T-helper 17 cell (primary cell): ENCODE measurements at regions not wholly inside any gene's neighbourhood (a gene's known extent, or its start where the extent isn't known, plus 50 kb on each side); places are given as distances from the start of the nearest gene placed in this dataset.
"Not testable (repeated sequence)": the region's sequence is repeated elsewhere in the genome, so short reads cannot be mapped to it uniquely, and the experiment has no call there.

Experiments used
- ATAC-seq: fragments of 150-1000 bp; cut with Tn5 transposase; 2 replicates; pipeline ENCODE4 v1.10.0; 2021; ENCODE audit warnings: mild to moderate bottlenecking, moderate library complexity
- DNase-seq, 3 donors: peaks; one replicate each; pipeline versions ENCODE4 v3.0.0 to v3.0.0-alpha.2; 2020 to 2021
- H3K9me3 ChIP-seq: one replicate; pipeline ENCODE4 v1.7.0; 2013; ENCODE audit warnings: low read length, mild to moderate bottlenecking; ENCODE audit not compliant: control insufficient read depth, poor library complexity, severe bottlenecking
- H3K27ac Mint-ChIP-seq: one replicate; pipeline ENCODE4 v1.8.0; 2022; ENCODE audit warnings: mild to moderate bottlenecking, moderate library complexity, mixed read lengths
- H3K27me3 Mint-ChIP-seq: one replicate; pipeline ENCODE4 v1.8.0; 2022; ENCODE audit warnings: mixed read lengths
- H3K36me3 Mint-ChIP-seq: one replicate; pipeline ENCODE4 v1.8.0; 2022; ENCODE audit warnings: low read depth, mixed read lengths
- H3K4me1 Mint-ChIP-seq: one replicate; pipeline ENCODE4 v1.8.0; 2022; ENCODE audit warnings: mild to moderate bottlenecking, mixed read lengths
- H3K4me3 Mint-ChIP-seq: one replicate; pipeline ENCODE4 v1.8.0; 2022; ENCODE audit warnings: mild to moderate bottlenecking, moderate library complexity, mixed read lengths

- no peaks in the 10 kb centered on the region for H3K9me3 ChIP-seq
- DNase-seq (no peak), ATAC-seq (no peak)
- H3K27ac Mint-ChIP-seq = peak overlapping the region; percentile 14
- peaks cover 9% of the 10 kb centered on the region for H3K4me1 Mint-ChIP-seq
- H3K4me3 Mint-ChIP-seq = no peak overlapping the region
- H3K27me3 Mint-ChIP-seq = no peaks in the 10 kb centered on the region
- H3K36me3 Mint-ChIP-seq = no peaks in the 10 kb centered on the region
Measured at GRCh38 chr14:98925354-98926040, 346.5 kb downstream of the BCL11B start.

DNA sequence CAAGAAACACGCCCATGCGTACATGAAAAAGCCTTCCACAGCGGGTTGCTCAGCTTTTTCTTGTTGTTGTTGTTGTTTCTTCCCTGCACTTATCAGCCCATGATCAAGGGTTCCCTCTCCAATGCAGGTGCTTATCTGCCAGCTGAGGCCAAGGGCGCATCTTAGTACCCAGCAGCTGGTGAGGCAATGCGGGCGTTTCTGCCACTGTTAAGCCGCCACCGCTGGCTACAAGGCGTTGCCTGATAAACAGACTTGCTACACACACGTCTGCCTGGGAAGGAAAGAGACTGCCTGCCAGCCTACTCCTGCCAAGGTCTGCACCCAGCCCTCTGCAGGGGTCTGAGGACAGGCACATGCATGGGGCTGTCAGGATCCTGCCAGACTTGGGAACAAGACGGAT is 345.9 kb downstream of the BCL11B start:
- H3K27me3 Mint-ChIP-seq = no peaks in the 10 kb centered on the region
- H3K4me1 Mint-ChIP-seq = peaks cover 15% of the 10 kb centered on the region
- peak overlapping the region; percentile 14 for H3K27ac Mint-ChIP-seq
- no peaks in the 10 kb centered on the region for H3K36me3 Mint-ChIP-seq
- no peak overlapping the region for H3K4me3 Mint-ChIP-seq
- DNase-seq = no peak
- peak; percentile 78 for ATAC-seq
- no peaks in the 10 kb centered on the region for H3K9me3 ChIP-seq

- ATAC-seq = no peak
- Mint-ChIP-seq H3K27ac (no peak overlapping the region), H3K4me3 (no peak overlapping the region), H3K27me3 (no peaks in the 10 kb centered on the region), H3K4me1 (peaks cover 20% of the 10 kb centered on the region), H3K36me3 (no peaks in the 10 kb centered on the region)
- no peak for DNase-seq
- no peaks in the 10 kb centered on the region for H3K9me3 ChIP-seq
Measured at GRCh38 chr14:98926801-98927200, 345.2 kb downstream of the BCL11B start.

GRCh38 chr14:98927986-98928385 is 344.0 kb downstream of the BCL11B start:
- H3K27me3 Mint-ChIP-seq = no peaks in the 10 kb centered on the region

GRCh38 chr14:98928418-98928817 is 343.6 kb downstream of the BCL11B start:
- H3K36me3 Mint-ChIP-seq = no peaks in the 10 kb centered on the region
- no peaks in the 10 kb centered on the region for H3K9me3 ChIP-seq
- ATAC-seq (no peak), DNase-seq (no peak)
- no peak overlapping the region for H3K4me3 Mint-ChIP-seq
- no peak overlapping the region for H3K27ac Mint-ChIP-seq
- no peaks in the 10 kb centered on the region for H3K27me3 Mint-ChIP-seq
- H3K4me1 Mint-ChIP-seq = peaks cover 34% of the 10 kb centered on the region

More at GRCh38 chr14:98927986-98928385, 344.0 kb downstream of the BCL11B start:
- Mint-ChIP-seq H3K4me1 (peaks cover 31% of the 10 kb centered on the region), H3K36me3 (no peaks in the 10 kb centered on the region), H3K27ac (no peak overlapping the region), H3K4me3 (no peak overlapping the region)
- ATAC-seq (no peak), DNase-seq (no peak)
- H3K9me3 ChIP-seq = no peaks in the 10 kb centered on the region

GRCh38 chr14:98931126-98931525 is 340.9 kb downstream of the BCL11B start:
- H3K27me3 Mint-ChIP-seq = no peaks in the 10 kb centered on the region

DNA sequence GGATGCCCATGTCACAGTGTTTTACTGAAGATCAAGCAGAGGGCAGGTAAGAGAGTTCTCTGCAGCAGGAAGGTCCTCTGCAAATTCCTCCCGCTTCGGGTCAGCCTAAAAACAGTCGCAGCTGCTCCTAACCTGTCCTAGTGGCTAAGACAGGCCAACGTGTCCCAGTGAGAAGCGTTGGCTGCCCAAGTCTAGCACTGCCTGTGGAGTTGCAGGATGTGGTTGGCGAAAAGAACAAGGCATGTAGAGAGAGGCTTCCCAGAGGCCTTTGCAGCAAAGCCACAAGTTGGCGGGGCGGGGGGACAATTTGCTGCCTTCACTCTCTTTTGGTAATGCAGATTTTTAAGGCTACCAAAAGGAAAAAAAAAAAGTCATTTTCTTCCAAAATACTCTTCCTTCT is 340.1 kb downstream of the BCL11B start:
- ATAC-seq = peak; percentile 98
- no peaks in the 10 kb centered on the region for H3K27me3 Mint-ChIP-seq
- peak overlapping the region; percentile 82 for H3K4me3 Mint-ChIP-seq
- peaks cover 44% of the 10 kb centered on the region for H3K4me1 Mint-ChIP-seq
- H3K9me3 ChIP-seq = no peaks in the 10 kb centered on the region
- peak; percentile 27 to 51 (median 40) for DNase-seq
- no peaks in the 10 kb centered on the region for H3K36me3 Mint-ChIP-seq
- peak overlapping the region; percentile 84 for H3K27ac Mint-ChIP-seq

More at GRCh38 chr14:98931126-98931525, 340.9 kb downstream of the BCL11B start:
- Mint-ChIP-seq H3K36me3 (no peaks in the 10 kb centered on the region), H3K4me1 (peaks cover 41% of the 10 kb centered on the region), H3K27ac (peak overlapping the region; percentile 84), H3K4me3 (no peak overlapping the region)
- H3K9me3 ChIP-seq = no peaks in the 10 kb centered on the region
- DNase-seq = no peak
- no peak for ATAC-seq

DNA sequence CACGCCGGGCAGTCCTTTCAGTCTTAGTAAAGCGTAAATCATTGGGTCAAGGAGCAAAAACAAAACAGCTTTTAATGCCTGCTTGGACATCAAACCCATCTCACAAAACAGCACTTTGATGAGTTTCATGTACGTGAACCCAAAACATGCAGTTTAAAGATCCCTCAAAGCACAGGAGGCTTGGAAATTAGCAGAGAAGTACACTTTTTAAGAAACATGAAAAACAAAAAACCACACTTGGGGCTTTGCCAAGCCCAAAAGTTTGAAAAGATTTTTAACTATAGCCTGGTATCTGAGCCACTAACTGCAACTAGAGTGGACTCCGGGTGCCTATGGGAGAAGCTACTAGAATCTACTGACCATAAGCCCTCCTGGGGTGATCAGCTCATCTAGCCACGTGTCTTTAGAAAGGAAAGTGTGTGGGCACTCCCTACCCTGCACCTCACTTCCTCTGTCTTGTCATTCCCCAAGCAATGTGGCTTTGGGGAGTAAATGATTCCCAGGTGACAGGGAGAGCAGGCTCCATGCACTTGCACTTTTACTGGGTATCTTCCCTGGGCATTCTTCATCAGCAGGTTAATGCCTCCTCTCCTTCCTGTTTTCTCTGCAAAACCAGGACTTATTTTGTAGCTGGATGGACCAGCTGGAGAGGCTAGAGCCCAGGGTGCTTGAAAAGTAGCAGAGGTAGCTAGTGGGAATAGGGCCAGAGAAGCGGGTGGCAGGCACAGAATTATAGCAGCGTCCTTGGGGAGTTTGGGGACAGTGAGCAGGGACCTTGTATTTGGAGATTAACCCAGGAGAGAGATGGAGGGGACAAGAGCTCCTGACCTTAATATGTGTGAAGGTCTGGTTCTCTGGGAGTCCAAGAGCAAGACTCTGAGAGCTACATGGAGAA is 339.3 kb downstream of the BCL11B start:
- peak; percentile 13 for ATAC-seq
- Mint-ChIP-seq H3K4me3 (peak overlapping the region; percentile 82), H3K36me3 (no peaks in the 10 kb centered on the region), H3K4me1 (peaks cover 42% of the 10 kb centered on the region), H3K27ac (peak overlapping the region; percentile 84), H3K27me3 (no peaks in the 10 kb centered on the region)
- H3K9me3 ChIP-seq = no peaks in the 10 kb centered on the region
- no peak for DNase-seq

DNA sequence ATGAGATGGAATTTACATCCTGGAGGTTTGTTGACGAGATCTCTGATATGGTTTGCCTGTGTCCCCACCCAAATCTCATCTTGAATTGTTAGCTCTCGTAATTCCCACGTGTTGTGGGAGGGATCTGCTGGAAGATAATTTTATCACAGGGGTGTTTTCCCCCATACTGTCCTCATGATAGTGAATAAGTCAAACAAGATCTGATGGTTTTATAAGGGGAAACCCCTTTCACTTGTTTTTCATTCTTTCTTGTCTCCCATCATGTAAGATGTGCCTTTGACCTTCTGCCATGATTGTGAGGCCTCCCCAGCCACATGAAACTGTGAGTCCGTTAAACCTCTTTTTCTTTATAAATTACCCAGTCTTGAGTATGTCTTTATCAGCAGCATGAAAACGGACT is 337.4 kb downstream of the BCL11B start:
- Mint-ChIP-seq H3K4me1 (peaks cover 47% of the 10 kb centered on the region), H3K27ac (peak overlapping the region; percentile 84)
- H3K27me3 Mint-ChIP-seq, H3K36me3 Mint-ChIP-seq, H3K9me3 ChIP-seq, ATAC-seq, H3K4me3 Mint-ChIP-seq, DNase-seq: not testable (repeated sequence)

DNA sequence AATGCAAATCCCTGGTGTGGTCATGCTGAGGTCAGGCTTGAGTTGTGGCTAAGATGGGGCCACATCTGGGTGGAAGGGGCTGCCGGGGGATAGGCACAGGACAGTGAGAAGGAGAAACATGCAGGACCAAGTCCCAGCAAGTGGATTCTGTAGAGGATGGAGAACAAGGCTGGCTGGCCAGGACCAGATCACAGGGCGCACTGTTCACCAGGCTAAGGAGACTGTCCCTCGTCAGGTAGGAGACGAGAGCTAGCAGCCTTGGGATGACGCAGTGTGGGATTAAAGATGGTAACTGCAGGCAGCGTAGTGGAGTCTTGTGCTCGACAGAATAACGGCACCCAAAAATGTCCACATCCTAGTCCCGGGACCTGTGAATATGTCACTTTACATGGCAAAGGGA is 336.1 kb downstream of the BCL11B start:
- H3K4me3 Mint-ChIP-seq = no peak overlapping the region
- H3K9me3 ChIP-seq = no peaks in the 10 kb centered on the region
- H3K27ac Mint-ChIP-seq = no peak overlapping the region
- ATAC-seq (no peak), DNase-seq (no peak)
- no peaks in the 10 kb centered on the region for H3K36me3 Mint-ChIP-seq
- no peaks in the 10 kb centered on the region for H3K27me3 Mint-ChIP-seq
- peaks cover 44% of the 10 kb centered on the region for H3K4me1 Mint-ChIP-seq

GRCh38 chr14:98937021-98937420 is 335.0 kb downstream of the BCL11B start:
- Mint-ChIP-seq H3K36me3 (no peaks in the 10 kb centered on the region), H3K27me3 (no peaks in the 10 kb centered on the region), H3K27ac (no peak overlapping the region), H3K4me3 (no peak overlapping the region), H3K4me1 (peaks cover 37% of the 10 kb centered on the region)
- no peak for ATAC-seq
- H3K9me3 ChIP-seq = no peaks in the 10 kb centered on the region
- no peak for DNase-seq

DNA sequence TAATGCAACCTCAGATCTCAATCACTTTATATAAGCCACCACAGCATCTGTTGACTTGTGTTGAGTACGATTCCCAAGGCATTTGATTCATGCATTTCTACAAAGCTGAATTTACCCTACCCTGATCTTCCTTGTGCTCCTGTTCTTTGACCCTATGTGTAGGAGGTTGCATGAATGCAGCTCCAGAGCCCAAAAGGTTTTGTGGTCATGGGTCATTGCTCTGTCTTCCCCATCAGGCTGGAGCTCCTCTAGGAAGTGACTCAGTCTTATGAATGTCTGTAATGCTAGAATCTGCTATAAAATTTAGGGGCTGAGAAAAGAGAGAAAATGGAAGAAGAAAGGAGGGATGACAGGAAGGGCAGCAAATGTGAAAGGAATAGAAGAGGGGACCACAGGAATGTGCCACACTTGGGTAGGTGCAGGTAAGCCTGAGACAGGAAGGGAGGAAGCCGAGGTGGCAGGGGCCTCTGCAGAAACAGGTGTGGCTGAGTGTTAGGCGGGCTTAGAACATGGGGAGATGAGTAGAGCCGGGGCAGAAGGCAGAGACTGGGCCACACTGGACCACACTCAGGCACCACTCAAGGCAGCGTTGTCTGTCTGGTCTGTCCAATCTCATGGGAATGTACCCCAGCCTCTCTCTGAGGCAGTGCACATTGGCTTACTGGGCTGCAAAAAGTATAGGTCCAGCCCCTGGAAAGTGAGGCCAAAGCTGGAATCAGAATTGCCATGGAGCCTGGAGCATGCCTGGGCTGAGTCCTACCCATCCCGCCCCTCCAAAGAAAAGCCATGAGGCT is 334.1 kb downstream of the BCL11B start:
- no peak overlapping the region for H3K27ac Mint-ChIP-seq
- H3K4me1 Mint-ChIP-seq = peaks cover 30% of the 10 kb centered on the region
- ATAC-seq = no peak

More for the DNA sequence above, 334.1 kb downstream of the BCL11B start:
- no peak overlapping the region for H3K4me3 Mint-ChIP-seq
- no peak for DNase-seq
- H3K27me3 Mint-ChIP-seq = no peaks in the 10 kb centered on the region
- H3K36me3 Mint-ChIP-seq = no peaks in the 10 kb centered on the region
- H3K9me3 ChIP-seq = no peaks in the 10 kb centered on the region
